ENCODE measurements at regions not wholly inside any gene's neighbourhood (a gene's known extent, or its start where the extent isn't known, plus 50 kb on each side); places are given as distances from the start of the nearest gene placed in this dataset.
"Not testable (repeated sequence)": the region's sequence is repeated elsewhere in the genome, so short reads cannot be mapped to it uniquely, and the experiment has no call there.

- no peak for DNase-seq
Observed at GRCh38 chr2:38243186-38243880, 133.7 kb downstream of the ATL2 start.

GRCh38 chr2:38239452-38239851 lies 137.6 kb downstream of the ATL2 start:
- DNase-seq, result no peak

- DNase-seq, result not testable (repeated sequence)
Observed at GRCh38 chr2:38238705-38239104, 138.4 kb downstream of the ATL2 start.

GRCh38 chr2:38237311-38237710 lies 139.8 kb downstream of the ATL2 start:
- DNase-seq, result no peak

- no peak for DNase-seq
Observed at GRCh38 chr2:38233231-38233983, 143.7 kb downstream of the ATL2 start.

GRCh38 chr2:38232454-38232853 lies 144.6 kb downstream of the ATL2 start:
- DNase-seq, result no peak

- DNase-seq, result no peak
Observed at GRCh38 chr2:38230756-38231155, 146.3 kb downstream of the ATL2 start.

- no peak for DNase-seq
Observed at GRCh38 chr2:38228753-38229152, 148.3 kb downstream of the ATL2 start.

- DNase-seq, result no peak
Observed at GRCh38 chr2:38224821-38225437, 149.0 kb upstream of the CYP1B1 start.

GRCh38 chr2:38224181-38224580 lies 148.2 kb upstream of the CYP1B1 start:
- DNase-seq, result no peak

- no peak for DNase-seq
Observed at GRCh38 chr2:38223256-38223655, 147.3 kb upstream of the CYP1B1 start.

- no peak for DNase-seq
Observed at GRCh38 chr2:38220164-38220563, 144.2 kb upstream of the CYP1B1 start.

- no peak for DNase-seq
Observed at GRCh38 chr2:38218995-38219394, 143.0 kb upstream of the CYP1B1 start.

- DNase-seq, result no peak
Observed at GRCh38 chr2:38218591-38218991, 142.6 kb upstream of the CYP1B1 start.

GRCh38 chr2:38217401-38218188 lies 141.6 kb upstream of the CYP1B1 start:
- DNase-seq, result no peak

- no peak for DNase-seq
Observed at GRCh38 chr2:38216886-38217285, 140.9 kb upstream of the CYP1B1 start.

GRCh38 chr2:38215993-38216392 lies 140.0 kb upstream of the CYP1B1 start:
- no peak for DNase-seq

- DNase-seq, result no peak
Observed at GRCh38 chr2:38215522-38215921, 139.6 kb upstream of the CYP1B1 start.

GRCh38 chr2:38214209-38214717 lies 138.3 kb upstream of the CYP1B1 start:
- DNase-seq, result no peak

GRCh38 chr2:38213619-38214167 lies 137.7 kb upstream of the CYP1B1 start:
- DNase-seq, result no peak

GRCh38 chr2:38212312-38212711 lies 136.4 kb upstream of the CYP1B1 start:
- DNase-seq, result no peak

- no peak for DNase-seq
Observed at GRCh38 chr2:38207168-38207567, 131.2 kb upstream of the CYP1B1 start.

GRCh38 chr2:38203446-38203810 lies 127.5 kb upstream of the CYP1B1 start:
- no peak for DNase-seq

All from GF-D8 (cell line).